Panc1 (cell line): ENCODE measurements at regions not wholly inside any gene's neighbourhood (a gene's known extent, or its start where the extent isn't known, plus 50 kb on each side); places are given as distances from the start of the nearest gene placed in this dataset.

Experiments
- ATAC-seq: fragments of 200-7000 bp; cut with Tn5 transposase; 2 replicates; pipeline ENCODE4 v1.9.1; 2020; ENCODE audit warnings: mild to moderate bottlenecking, moderate library complexity
- BruUV-seq: library from RNA; stranded (reverse); fragments of 400-500 nt; replicated peaks from 2 replicates; lab custom pipeline; 2021; lab: Mats Ljungman, UMichigan
- CTCF ChIA-PET: fragments of 300-600 bp; sonication (Branson Sonifier 250); formaldehyde crosslinking; loops from one replicate; lab custom pipeline; 2022; ENCODE audit warnings: antibody characterized with exemption; lab: Charles Lee
- POLR2A ChIA-PET: fragments of 300-600 bp; sonication (Branson Sonifier 250); formaldehyde crosslinking; loops from one replicate; lab custom pipeline; 2022; ENCODE audit warnings: antibody characterized with exemption; lab: Charles Lee
- DNase-seq: peaks from one replicate; pipeline ENCODE4 v3.0.0-alpha.2; 2010; ENCODE audit warnings: low read depth, low spot score
- H3K27ac ChIP-seq: 2 replicates; pipeline ENCODE4 v1.5.1; 2011; ENCODE audit warnings: mild to moderate bottlenecking, low read length, inconsistent platforms
- H3K27me3 ChIP-seq: fragments of 200-500 bp; sonication (Bioruptor generic); 2 replicates; pipeline ENCODE4 v1.6.0; 2014; ENCODE audit warnings: low read length, inconsistent platforms; ENCODE audit not compliant: control insufficient read depth, insufficient read depth
- H3K36me3 ChIP-seq: fragments of 200-500 bp; sonication (Bioruptor generic); 2 replicates; pipeline ENCODE4 v1.5.1; 2014; ENCODE audit warnings: inconsistent platforms, mild to moderate bottlenecking, low read length, moderate library complexity; ENCODE audit not compliant: control insufficient read depth, insufficient read depth
- H3K4me1 ChIP-seq: 2 replicates; pipeline ENCODE4 v1.5.1; 2011; ENCODE audit warnings: inconsistent platforms, mild to moderate bottlenecking, low read length, moderate library complexity; ENCODE audit not compliant: control insufficient read depth, insufficient read depth
- H3K4me3 ChIP-seq, 2 experiments: 2 replicates each; pipeline ENCODE4 v1.5.1; 2011 to 2012; ENCODE audit warnings: low read depth in 2 of 2, low read length in 2 of 2, mild to moderate bottlenecking in 2 of 2, inconsistent platforms in 1 of 2, moderate library complexity in 1 of 2
- H3K9me3 ChIP-seq: fragments of 200-500 bp; sonication (Bioruptor generic); 2 replicates; pipeline ENCODE4 v1.5.1; 2014; ENCODE audit warnings: low read depth, mild to moderate bottlenecking, inconsistent platforms, low read length, moderate library complexity; ENCODE audit not compliant: control insufficient read depth, insufficient read depth
- POLR2AphosphoS5 ChIP-seq: IDR thresholded peaks from 2 replicates; pipeline ENCODE4 v1.6.1; 2012; ENCODE audit warnings: mild to moderate bottlenecking, low read depth, low read length, moderate library complexity
- SIN3A ChIP-seq: IDR thresholded peaks from 2 replicates; pipeline ENCODE4 v1.6.1; 2012; ENCODE audit warnings: low read depth, mild to moderate bottlenecking, low read length, moderate library complexity, borderline replicate concordance; ENCODE audit not compliant: insufficient read depth
- TCF7L2 ChIP-seq: IDR thresholded peaks from 2 replicates; pipeline ENCODE4 v1.6.1; 2011; ENCODE audit warnings: mild to moderate bottlenecking, low read depth, low read length, inconsistent platforms
- in situ Hi-C: cut with HindIII; loops from 2 replicates; pipeline ENCODE4 v1.10.0; 2016; ENCODE audit warnings: low sequenced_read_pairs, low pct_unique_long_range_greater_than_20kb
- intact Hi-C: fragments of 100-400 bp; cut with micrococcal nuclease; formaldehyde crosslinking; loops from one replicate; pipeline ENCODE4 v1.10.0; 2022; ENCODE audit not compliant: unreplicated experiment
- TF ChIP-seq, protein P1 (sequence below): fragments of 450-650 bp; IDR thresholded peaks from 2 replicates; pipeline ENCODE4 v1.5.1; 2017; ENCODE audit warnings: mild to moderate bottlenecking
- TF ChIP-seq, protein P2 (sequence below), 2 experiments: IDR thresholded peaks; 2 replicates each; pipeline ENCODE4 v1.6.1; 2011 to 2012; ENCODE audit warnings: low read depth in 2 of 2, control low read depth in 1 of 2, low read length in 1 of 2, mild to moderate bottlenecking in 1 of 2, moderate library complexity in 1 of 2; ENCODE audit not compliant: insufficient read depth in 1 of 2

DNA sequence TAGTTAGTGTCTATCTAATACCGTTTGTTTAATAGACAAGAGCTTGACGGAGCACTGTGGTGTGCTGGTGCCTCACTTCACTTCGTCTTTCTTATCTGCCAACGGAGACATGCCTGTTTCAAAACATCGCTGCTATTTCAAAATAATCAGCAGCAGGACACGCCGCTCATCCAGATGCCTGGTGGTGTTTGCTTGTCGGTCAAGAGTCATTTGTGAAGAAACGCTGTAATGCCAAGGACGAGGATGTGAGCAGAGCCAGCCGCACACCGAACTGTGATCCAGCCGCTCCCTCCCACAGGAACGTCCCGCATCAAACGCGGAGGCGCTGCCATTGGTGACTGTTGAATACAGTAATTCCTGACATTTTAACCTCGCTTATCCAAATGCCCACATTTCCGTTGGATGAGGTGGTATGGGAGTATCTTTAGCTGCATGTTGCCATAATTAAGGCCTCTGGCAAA, 432.4 kb downstream of the FBXO15 start:
- POLR2A ChIA-PET = no interaction called here

DNA sequence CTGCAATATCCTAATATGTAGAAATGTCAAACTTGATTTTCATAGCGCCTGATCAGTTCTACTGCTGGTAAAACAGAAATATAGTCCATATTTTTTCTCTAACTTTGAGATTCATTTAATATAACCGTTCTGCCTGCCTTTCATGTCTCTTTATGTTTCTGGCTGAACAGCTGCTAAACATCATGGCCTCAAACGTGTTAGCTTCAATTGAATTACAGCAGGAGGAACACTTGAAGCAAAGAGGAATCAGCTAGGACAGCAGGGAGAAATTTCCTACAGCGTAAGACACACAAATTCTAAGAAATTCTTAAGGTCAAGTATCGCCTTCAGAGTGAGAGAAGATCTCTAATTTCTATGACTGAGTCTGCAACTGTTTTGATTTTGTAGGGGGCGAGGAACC, 433.2 kb downstream of the FBXO15 start:
- ATAC-seq (no peak), DNase-seq (no peak)
- Histone ChIP-seq H3K27ac (no peak overlapping the region), H3K9me3 (no peaks in the 10 kb centered on the region), H3K27me3 (no peaks in the 10 kb centered on the region; the same call in 1 of the 2 replicates), H3K4me3 (no peak overlapping the region), H3K4me1 (no peaks in the 10 kb centered on the region), H3K36me3 (no peaks in the 10 kb centered on the region)
- in situ Hi-C loops (no loop called here), intact Hi-C loops (no loop called here)
- ChIA-PET POLR2A (no interaction called here), CTCF (interaction anchor here (0.7 kb wide), 1 partner anchor 876 kb away, joined by 3 read pairs; no protein-coding TSS in a partner anchor)
- BruUV-seq = no TSS peak
- TF ChIP-seq, protein P1, sequence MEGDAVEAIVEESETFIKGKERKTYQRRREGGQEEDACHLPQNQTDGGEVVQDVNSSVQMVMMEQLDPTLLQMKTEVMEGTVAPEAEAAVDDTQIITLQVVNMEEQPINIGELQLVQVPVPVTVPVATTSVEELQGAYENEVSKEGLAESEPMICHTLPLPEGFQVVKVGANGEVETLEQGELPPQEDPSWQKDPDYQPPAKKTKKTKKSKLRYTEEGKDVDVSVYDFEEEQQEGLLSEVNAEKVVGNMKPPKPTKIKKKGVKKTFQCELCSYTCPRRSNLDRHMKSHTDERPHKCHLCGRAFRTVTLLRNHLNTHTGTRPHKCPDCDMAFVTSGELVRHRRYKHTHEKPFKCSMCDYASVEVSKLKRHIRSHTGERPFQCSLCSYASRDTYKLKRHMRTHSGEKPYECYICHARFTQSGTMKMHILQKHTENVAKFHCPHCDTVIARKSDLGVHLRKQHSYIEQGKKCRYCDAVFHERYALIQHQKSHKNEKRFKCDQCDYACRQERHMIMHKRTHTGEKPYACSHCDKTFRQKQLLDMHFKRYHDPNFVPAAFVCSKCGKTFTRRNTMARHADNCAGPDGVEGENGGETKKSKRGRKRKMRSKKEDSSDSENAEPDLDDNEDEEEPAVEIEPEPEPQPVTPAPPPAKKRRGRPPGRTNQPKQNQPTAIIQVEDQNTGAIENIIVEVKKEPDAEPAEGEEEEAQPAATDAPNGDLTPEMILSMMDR = no peak
- TF ChIP-seq POLR2AphosphoS5 (no peak), TCF7L2 (no peak), SIN3A (no peak)
- TF ChIP-seq, protein P2, sequence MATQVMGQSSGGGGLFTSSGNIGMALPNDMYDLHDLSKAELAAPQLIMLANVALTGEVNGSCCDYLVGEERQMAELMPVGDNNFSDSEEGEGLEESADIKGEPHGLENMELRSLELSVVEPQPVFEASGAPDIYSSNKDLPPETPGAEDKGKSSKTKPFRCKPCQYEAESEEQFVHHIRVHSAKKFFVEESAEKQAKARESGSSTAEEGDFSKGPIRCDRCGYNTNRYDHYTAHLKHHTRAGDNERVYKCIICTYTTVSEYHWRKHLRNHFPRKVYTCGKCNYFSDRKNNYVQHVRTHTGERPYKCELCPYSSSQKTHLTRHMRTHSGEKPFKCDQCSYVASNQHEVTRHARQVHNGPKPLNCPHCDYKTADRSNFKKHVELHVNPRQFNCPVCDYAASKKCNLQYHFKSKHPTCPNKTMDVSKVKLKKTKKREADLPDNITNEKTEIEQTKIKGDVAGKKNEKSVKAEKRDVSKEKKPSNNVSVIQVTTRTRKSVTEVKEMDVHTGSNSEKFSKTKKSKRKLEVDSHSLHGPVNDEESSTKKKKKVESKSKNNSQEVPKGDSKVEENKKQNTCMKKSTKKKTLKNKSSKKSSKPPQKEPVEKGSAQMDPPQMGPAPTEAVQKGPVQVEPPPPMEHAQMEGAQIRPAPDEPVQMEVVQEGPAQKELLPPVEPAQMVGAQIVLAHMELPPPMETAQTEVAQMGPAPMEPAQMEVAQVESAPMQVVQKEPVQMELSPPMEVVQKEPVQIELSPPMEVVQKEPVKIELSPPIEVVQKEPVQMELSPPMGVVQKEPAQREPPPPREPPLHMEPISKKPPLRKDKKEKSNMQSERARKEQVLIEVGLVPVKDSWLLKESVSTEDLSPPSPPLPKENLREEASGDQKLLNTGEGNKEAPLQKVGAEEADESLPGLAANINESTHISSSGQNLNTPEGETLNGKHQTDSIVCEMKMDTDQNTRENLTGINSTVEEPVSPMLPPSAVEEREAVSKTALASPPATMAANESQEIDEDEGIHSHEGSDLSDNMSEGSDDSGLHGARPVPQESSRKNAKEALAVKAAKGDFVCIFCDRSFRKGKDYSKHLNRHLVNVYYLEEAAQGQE (IDR thresholded peaks at IDR 0.05; ENCODE audit: insufficient read depth in 1 of 2, low read depth in 2 of 2, low read length in 1 of 2) = no peak

More for the DNA sequence above, 432.4 kb downstream of the FBXO15 start:
- Histone ChIP-seq H3K27ac (no peak overlapping the region), H3K4me3 (no peak overlapping the region), H3K4me1 (no peaks in the 10 kb centered on the region), H3K27me3 (no peaks in the 10 kb centered on the region; the same call in 1 of the 2 replicates), H3K9me3 (no peaks in the 10 kb centered on the region), H3K36me3 (no peaks in the 10 kb centered on the region)
- CTCF ChIA-PET = no interaction called here
- ATAC-seq = 0 out of 2 replicates have a peak, but pooled peaks have one; percentile 56
- in situ Hi-C loops (no loop called here), intact Hi-C loops (no loop called here)
- BruUV-seq = no TSS peak
- DNase-seq = no peak
- TF ChIP-seq, protein P2 (IDR thresholded peaks at IDR 0.05; ENCODE audit: insufficient read depth in 1 of 2, low read depth in 2 of 2, low read length in 1 of 2) = no peak
- TF ChIP-seq, protein P1 = no peak
- no peak for TF ChIP-seq POLR2AphosphoS5
- TF ChIP-seq SIN3A = no peak
- no peak for TF ChIP-seq TCF7L2
